Duodenal mucosa (tissue), 2 donors: ENCODE measurements at regions not wholly inside any gene's neighbourhood (a gene's known extent, or its start where the extent isn't known, plus 50 kb on each side); places are given as distances from the start of the nearest gene placed in this dataset.

Experiments
- H3K27ac ChIP-seq: one replicate; pipeline ENCODE4 v1.7.0; 2013; ENCODE audit warnings: low read depth, low read length
- H3K27me3 ChIP-seq, 2 donors: one replicate each; pipeline ENCODE4 v1.7.0; 2013; ENCODE audit warnings: low read length in 2 of 2, control low read depth in 1 of 2; ENCODE audit not compliant: insufficient read depth in 2 of 2, control insufficient read depth in 1 of 2
- H3K36me3 ChIP-seq, 2 donors: one replicate each; pipeline ENCODE4 v1.7.0; 2013; ENCODE audit warnings: low read length in 2 of 2, control low read depth in 1 of 2; ENCODE audit not compliant: insufficient read depth in 2 of 2, control insufficient read depth in 1 of 2
- H3K4me1 ChIP-seq, 2 donors: one replicate each; pipeline ENCODE4 v1.7.0; 2013; ENCODE audit warnings: low read length in 2 of 2, control low read depth in 1 of 2; ENCODE audit not compliant: insufficient read depth in 2 of 2, control insufficient read depth in 1 of 2
- H3K4me3 ChIP-seq, 2 donors: one replicate each; pipeline ENCODE4 v1.7.0; 2013; ENCODE audit warnings: low read length in 2 of 2, low read depth in 1 of 2
- H3K9ac ChIP-seq, 2 donors: one replicate each; pipeline ENCODE4 v1.7.0; 2013; ENCODE audit warnings: low read length in 2 of 2, low read depth in 1 of 2
- H3K9me3 ChIP-seq, 2 donors: one replicate each; pipeline ENCODE4 v1.7.0; 2013; ENCODE audit warnings: low read length in 2 of 2, control low read depth in 1 of 2; ENCODE audit not compliant: control insufficient read depth in 1 of 2

DNA sequence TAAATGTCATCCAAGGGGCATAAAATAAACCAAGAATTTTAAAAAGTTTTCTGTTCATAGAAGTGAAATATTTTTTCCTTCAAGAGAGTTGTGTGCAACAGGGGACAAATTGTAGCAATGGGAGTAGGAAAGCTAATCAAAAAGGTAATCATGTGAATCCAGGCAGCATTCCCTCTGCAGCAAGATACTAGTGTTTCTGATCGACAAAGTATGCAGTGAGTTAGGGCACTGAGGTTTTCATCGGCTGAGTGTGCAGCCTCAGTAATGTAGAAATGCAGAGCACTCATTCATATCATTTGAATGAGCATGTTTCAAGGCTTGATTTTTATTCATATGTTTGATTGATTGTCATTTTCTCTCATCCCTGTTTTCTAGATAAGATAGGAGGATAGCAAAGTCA lies 321.7 kb downstream of the PCDH7 start:
- Histone ChIP-seq H3K4me1 (peaks cover 0 to 5% of the 10 kb centered on the region in 2 donors), H3K9ac (no peak overlapping the region), H3K4me3 (no peak overlapping the region), H3K27me3 (no peaks in the 10 kb centered on the region), H3K9me3 (no peaks in the 10 kb centered on the region), H3K27ac (no peak overlapping the region), H3K36me3 (no peaks in the 10 kb centered on the region)

DNA sequence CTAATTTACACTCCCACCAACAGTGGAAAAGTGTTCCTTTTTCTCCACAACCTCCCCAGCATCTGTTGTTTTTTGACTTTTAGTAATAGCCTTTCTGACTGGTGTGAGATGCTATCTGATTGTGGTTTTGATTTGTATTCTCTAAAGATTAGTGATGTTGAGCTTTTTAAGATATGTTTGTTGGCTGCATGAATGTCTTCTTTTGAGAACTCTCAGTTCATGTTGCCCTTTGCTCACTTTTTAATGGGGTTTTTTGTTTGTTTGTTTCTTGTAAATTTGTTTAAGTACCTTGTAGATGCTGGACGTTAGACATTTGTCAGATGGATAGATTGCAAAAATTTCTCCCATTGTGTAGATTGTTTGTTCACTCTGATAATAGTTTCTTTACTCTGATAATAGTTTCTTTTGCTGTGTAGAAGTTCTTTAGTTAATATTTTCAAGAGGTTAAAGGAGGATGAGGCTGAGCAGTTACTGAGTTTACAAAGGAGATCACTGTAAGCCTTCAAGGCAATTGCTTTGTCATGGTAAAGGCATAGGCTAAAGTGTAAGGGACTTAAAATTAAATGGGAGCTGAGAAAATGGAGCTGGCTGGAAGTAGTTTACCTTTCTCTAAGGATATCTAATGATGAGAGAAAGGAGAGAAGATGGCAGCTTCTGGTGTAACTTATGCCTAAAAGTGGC lies 323.4 kb downstream of the PCDH7 start:
- no peak overlapping the region for H3K9ac ChIP-seq
- H3K27me3 ChIP-seq = no peaks in the 10 kb centered on the region
- no peaks in the 10 kb centered on the region for H3K36me3 ChIP-seq
- H3K4me1 ChIP-seq = peaks cover 0 to 5% of the 10 kb centered on the region in 2 donors
- no peak overlapping the region for H3K4me3 ChIP-seq
- H3K9me3 ChIP-seq = no peaks in the 10 kb centered on the region
- no peak overlapping the region for H3K27ac ChIP-seq

DNA sequence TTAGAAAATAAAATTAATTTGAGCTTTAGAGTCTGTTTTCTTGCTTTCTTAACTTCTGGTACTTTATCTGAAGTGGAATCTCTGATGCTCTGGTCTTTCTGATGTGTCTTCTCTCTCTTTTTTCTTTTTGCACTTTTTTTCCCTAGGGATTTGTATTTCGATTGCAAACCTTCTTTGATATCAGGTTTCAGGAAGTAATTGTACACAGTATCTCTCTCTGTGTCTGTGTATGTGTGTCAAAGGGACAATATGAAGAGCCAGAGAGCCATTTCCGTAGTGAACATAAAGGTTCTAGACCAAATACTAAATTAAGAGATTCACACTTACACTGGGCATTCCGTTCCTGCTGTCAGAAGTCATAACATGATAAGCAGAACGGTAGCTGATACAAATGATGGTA lies 325.0 kb downstream of the PCDH7 start:
- H3K9ac ChIP-seq = no peak overlapping the region
- no peak overlapping the region for H3K4me3 ChIP-seq
- H3K27me3 ChIP-seq = no peaks in the 10 kb centered on the region
- no peaks in the 10 kb centered on the region for H3K9me3 ChIP-seq
- no peaks in the 10 kb centered on the region for H3K36me3 ChIP-seq
- H3K4me1 ChIP-seq = peaks cover 0 to 5% of the 10 kb centered on the region in 2 donors
- H3K27ac ChIP-seq = no peak overlapping the region

DNA sequence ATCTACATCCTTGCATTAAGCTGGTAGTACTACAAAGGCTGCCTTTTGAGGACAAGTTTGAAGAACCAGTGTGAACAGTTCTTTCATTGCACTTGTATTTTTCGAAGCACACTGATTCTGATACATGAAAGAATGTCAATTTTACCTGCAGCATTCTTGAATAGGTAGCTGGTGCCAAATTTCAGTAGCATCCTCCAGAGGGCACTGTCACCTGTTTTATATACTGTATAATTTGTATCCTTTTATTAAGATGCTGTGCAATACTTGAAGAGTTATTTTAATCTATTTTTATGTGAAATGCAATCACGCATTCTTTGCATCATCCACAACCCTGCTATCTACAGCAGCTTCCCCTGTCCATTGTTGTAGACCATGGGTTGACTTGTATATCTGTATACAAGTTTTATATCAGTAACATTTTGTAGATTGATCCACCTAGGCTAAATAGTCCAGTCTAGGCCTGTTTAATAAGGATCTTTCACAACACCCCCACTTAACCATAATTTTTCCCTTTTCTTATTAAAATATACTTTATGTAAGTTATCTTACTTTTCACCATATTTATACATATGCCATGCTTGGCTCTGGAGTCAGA lies 325.7 kb downstream of the PCDH7 start:
- H3K36me3 ChIP-seq = no peaks in the 10 kb centered on the region

DNA sequence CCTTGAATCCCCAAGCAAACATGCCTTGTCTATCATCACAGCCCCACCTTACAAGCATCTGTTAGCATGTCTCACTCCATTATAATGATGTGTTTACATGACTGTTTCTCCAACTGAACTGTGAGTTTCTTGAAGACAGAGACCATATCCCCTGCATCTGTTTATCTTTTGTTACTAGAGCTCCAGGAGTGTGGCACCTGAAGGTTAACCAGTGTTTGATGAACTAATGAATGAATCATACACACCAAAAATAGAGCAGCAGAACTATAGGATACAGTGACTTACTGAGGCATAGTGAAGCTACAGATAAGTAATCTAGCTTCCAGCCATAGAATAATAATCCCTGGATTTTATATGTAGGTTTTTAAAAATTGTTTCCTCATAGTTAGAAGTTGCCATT lies 331.0 kb downstream of the PCDH7 start:
- H3K4me1 ChIP-seq = no peaks in the 10 kb centered on the region
- no peaks in the 10 kb centered on the region for H3K36me3 ChIP-seq
- H3K9ac ChIP-seq = no peak overlapping the region
- no peaks in the 10 kb centered on the region for H3K9me3 ChIP-seq
- no peak overlapping the region for H3K27ac ChIP-seq
- H3K4me3 ChIP-seq = no peak overlapping the region
- H3K27me3 ChIP-seq = no peaks in the 10 kb centered on the region

More for the DNA sequence above, 325.7 kb downstream of the PCDH7 start:
- Histone ChIP-seq H3K9ac (no peak overlapping the region), H3K27ac (no peak overlapping the region), H3K4me3 (no peak overlapping the region), H3K9me3 (no peaks in the 10 kb centered on the region), H3K27me3 (no peaks in the 10 kb centered on the region), H3K4me1 (peaks cover 0 to 5% of the 10 kb centered on the region in 2 donors)

DNA sequence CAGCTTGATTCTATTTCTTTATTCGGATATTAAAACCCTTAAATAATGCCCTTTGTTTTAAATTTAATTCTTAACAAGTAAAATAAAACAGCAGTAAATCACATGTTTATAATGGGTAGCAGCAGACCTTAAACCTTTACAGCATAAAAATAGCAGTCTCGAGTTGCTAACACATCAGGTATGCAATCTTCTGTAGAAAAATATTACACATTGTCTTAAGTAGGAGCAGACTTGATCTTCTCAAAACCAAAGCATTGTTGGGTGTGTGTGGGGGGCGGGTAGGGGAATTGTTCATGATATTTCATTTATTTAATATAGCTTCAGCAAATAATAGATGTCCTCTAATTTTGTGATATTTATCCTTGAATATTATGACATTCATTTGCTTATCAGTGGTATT lies 331.4 kb downstream of the PCDH7 start:
- no peaks in the 10 kb centered on the region for H3K9me3 ChIP-seq
- H3K27ac ChIP-seq = no peak overlapping the region
- no peak overlapping the region for H3K9ac ChIP-seq
- H3K4me1 ChIP-seq = no peaks in the 10 kb centered on the region
- H3K36me3 ChIP-seq = no peaks in the 10 kb centered on the region
- H3K27me3 ChIP-seq = no peaks in the 10 kb centered on the region
- H3K4me3 ChIP-seq = no peak overlapping the region

DNA sequence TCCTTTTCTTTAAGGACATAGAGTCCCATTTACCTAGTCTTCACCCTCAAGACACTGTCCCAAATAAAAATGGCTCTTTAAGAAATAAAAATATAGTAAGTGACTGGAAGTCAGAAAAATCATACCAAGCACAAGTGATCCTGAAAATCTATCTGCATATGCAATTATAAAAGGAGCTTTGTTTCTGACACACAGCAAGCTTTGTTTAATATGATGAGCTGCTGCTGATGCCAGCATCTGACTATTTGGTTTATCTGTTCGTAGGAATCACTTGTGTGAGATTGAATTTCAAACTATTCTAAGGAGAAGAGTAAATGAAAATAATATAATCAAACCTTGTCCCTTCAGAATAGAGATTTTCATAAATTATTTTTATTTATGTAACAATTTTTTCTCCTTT lies 332.4 kb downstream of the PCDH7 start:
- Histone ChIP-seq H3K9me3 (no peaks in the 10 kb centered on the region), H3K27ac (no peak overlapping the region), H3K36me3 (no peaks in the 10 kb centered on the region), H3K4me1 (no peaks in the 10 kb centered on the region), H3K27me3 (no peaks in the 10 kb centered on the region), H3K4me3 (no peak overlapping the region), H3K9ac (no peak overlapping the region)

DNA sequence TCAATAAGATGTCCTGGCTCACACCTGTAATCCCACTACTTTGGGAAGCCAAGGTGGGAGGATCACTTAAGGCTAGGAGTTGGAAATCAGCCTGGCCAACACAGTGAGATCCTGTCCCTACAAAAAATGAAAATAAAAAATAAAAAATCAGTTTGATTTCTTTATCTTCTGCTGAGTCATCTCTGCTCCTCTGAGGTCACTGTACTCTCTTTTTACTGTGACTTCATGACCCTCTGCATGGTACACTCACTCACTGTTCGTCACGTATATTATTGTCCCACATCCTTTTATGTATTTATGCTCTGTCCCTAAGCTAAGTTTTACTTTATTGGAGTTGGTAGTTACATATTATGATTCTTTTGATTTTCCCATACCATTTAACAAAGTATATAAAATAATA lies 333.3 kb downstream of the PCDH7 start:
- Histone ChIP-seq H3K27ac (no peak overlapping the region), H3K27me3 (no peaks in the 10 kb centered on the region), H3K4me3 (no peak overlapping the region), H3K9me3 (no peaks in the 10 kb centered on the region), H3K4me1 (no peaks in the 10 kb centered on the region), H3K9ac (no peak overlapping the region), H3K36me3 (no peaks in the 10 kb centered on the region)

DNA sequence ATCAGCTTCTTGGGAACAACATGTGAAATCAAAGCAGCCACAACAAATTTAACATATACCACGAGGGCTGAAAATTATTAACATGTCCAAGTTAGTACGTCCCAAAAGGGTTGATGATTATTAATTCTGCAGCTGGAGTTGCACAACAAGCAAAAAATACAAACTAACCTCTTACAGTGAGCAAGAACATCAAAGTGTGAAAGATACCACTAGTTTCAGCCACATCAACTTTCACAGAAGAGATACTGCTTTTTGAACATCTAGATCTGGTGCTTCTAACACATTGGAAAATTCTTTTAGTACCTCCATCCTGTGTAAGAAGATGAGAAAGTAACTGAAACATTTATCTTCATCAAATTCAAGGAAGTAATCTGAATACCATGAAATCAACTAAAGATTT lies 334.1 kb downstream of the PCDH7 start:
- H3K4me1 ChIP-seq = no peaks in the 10 kb centered on the region
- H3K9me3 ChIP-seq = no peaks in the 10 kb centered on the region
- H3K27me3 ChIP-seq = no peaks in the 10 kb centered on the region
- no peaks in the 10 kb centered on the region for H3K36me3 ChIP-seq
- H3K9ac ChIP-seq = no peak overlapping the region
- no peak overlapping the region for H3K27ac ChIP-seq
- H3K4me3 ChIP-seq = no peak overlapping the region

DNA sequence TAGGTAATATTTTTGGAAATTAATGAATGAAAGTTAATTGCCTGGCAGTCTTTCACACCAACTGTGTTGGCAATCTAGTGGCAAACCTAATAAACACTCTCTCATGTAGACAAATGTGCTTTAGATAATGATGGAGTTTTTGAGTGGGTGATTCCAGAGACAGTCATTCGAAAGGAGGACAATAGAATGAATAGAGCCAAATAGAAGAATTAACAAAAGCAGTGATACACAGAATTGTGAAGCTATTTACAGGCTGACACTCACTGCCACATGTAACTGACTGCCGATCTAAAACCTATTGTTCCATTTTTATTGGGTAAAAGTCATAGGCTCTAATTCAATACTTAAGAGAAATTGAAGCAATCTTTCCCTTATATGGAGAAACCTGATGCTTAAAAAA lies 338.5 kb downstream of the PCDH7 start:
- Histone ChIP-seq H3K27me3 (no peaks in the 10 kb centered on the region), H3K9ac (no peak overlapping the region), H3K9me3 (no peaks in the 10 kb centered on the region), H3K36me3 (no peaks in the 10 kb centered on the region), H3K4me3 (no peak overlapping the region), H3K4me1 (no peaks in the 10 kb centered on the region), H3K27ac (no peak overlapping the region)
